Lower leg skin (tissue), 3 donors: ENCODE measurements at regions not wholly inside any gene's neighbourhood (a gene's known extent, or its start where the extent isn't known, plus 50 kb on each side); places are given as distances from the start of the nearest gene placed in this dataset.

Experiments used
- POLR2A ChIP-seq, 2 donors: fragments of 450-650 bp; IDR thresholded peaks; one replicate each; pipeline ENCODE4 v1.6.1; 2016 to 2017; ENCODE audit warnings: antibody characterized with exemption in 2 of 2, mild to moderate bottlenecking in 1 of 2, moderate library complexity in 1 of 2
- TF ChIP-seq, protein P1 (sequence below), 3 donors: fragments of 450-650 bp; IDR thresholded peaks; one replicate each; pipeline ENCODE4 v1.5.1; 2016; ENCODE audit warnings: antibody characterized with exemption in 3 of 3, mild to moderate bottlenecking in 3 of 3, moderate library complexity in 2 of 3

- TF ChIP-seq, protein P1, sequence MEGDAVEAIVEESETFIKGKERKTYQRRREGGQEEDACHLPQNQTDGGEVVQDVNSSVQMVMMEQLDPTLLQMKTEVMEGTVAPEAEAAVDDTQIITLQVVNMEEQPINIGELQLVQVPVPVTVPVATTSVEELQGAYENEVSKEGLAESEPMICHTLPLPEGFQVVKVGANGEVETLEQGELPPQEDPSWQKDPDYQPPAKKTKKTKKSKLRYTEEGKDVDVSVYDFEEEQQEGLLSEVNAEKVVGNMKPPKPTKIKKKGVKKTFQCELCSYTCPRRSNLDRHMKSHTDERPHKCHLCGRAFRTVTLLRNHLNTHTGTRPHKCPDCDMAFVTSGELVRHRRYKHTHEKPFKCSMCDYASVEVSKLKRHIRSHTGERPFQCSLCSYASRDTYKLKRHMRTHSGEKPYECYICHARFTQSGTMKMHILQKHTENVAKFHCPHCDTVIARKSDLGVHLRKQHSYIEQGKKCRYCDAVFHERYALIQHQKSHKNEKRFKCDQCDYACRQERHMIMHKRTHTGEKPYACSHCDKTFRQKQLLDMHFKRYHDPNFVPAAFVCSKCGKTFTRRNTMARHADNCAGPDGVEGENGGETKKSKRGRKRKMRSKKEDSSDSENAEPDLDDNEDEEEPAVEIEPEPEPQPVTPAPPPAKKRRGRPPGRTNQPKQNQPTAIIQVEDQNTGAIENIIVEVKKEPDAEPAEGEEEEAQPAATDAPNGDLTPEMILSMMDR (IDR thresholded peaks at IDR 0.05), result no peak
- TF ChIP-seq POLR2A (IDR thresholded peaks at IDR 0.05), result no peak
Observed at GRCh38 chrX:3443184-3443583, 96.7 kb upstream of the MXRA5 start.
